ENCODE measurements at regions not wholly inside any gene's neighbourhood (a gene's known extent, or its start where the extent isn't known, plus 50 kb on each side); places are given as distances from the start of the nearest gene placed in this dataset.

DNA sequence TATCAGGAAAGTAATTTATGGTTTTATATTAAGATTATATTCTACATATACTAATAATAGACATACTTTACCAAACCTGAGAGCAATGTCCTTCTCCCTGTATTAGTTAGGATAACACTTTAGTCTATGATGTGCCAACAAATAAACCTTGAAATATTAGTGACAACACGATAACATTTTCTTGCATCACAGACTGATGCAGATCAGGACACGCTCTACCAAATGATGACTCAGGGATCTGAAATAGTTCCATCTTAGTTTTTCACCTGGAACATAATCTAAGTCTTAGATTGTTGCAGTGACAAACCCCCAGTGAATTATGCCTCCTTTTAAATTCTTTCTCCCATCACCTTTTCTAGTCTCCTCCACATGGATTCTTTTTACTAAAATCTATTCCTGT is 214.2 kb downstream of the CLCN4 start:
- TF ChIP-seq, protein P1, sequence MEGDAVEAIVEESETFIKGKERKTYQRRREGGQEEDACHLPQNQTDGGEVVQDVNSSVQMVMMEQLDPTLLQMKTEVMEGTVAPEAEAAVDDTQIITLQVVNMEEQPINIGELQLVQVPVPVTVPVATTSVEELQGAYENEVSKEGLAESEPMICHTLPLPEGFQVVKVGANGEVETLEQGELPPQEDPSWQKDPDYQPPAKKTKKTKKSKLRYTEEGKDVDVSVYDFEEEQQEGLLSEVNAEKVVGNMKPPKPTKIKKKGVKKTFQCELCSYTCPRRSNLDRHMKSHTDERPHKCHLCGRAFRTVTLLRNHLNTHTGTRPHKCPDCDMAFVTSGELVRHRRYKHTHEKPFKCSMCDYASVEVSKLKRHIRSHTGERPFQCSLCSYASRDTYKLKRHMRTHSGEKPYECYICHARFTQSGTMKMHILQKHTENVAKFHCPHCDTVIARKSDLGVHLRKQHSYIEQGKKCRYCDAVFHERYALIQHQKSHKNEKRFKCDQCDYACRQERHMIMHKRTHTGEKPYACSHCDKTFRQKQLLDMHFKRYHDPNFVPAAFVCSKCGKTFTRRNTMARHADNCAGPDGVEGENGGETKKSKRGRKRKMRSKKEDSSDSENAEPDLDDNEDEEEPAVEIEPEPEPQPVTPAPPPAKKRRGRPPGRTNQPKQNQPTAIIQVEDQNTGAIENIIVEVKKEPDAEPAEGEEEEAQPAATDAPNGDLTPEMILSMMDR (IDR thresholded peaks at IDR 0.05) = no peak
- H3K4me1 ChIP-seq = no peaks in the 10 kb centered on the region
- H3K36me3 ChIP-seq = no peaks in the 10 kb centered on the region
- H3K27me3 ChIP-seq = no peaks in the 10 kb centered on the region
- DNase-seq (ENCODE audit: low spot score) = no peak
- no peak overlapping the region for H3K4me3 ChIP-seq
- H3K9me3 ChIP-seq = peaks cover 0 to 13% of the 10 kb centered on the region in 2 donors
- H3K27ac ChIP-seq = no peak overlapping the region

GRCh38 chrX:10377427-10377826 is 220.7 kb downstream of the CLCN4 start:
- H3K4me1 ChIP-seq = no peaks in the 10 kb centered on the region
- TF ChIP-seq, protein P1 (IDR thresholded peaks at IDR 0.05) = no peak
- peaks cover 0 to 28% of the 10 kb centered on the region in 2 donors for H3K9me3 ChIP-seq
- no peak overlapping the region for H3K27ac ChIP-seq
- no peak overlapping the region for H3K4me3 ChIP-seq
- DNase-seq (ENCODE audit: low spot score) = no peak
- no peaks in the 10 kb centered on the region for H3K36me3 ChIP-seq
- H3K27me3 ChIP-seq = no peaks in the 10 kb centered on the region

DNA sequence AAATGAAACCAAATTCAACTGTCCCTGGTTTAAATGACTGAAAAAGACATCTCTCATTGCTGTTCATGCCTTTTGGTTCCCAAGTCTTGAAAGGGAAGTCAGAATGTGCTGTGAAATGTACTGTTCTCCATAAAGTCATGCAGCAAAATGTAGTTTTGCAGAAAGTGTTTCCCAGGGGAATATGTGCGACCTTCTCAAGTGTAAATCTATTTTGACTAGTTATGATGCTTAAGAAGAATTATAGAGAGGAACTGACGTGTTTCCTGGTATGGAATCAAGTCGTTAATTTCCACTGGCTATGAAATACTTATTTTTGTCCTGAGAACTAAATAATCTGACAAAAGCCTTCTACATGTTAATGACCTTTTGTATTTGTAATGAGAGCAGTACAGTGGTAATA is 223.1 kb downstream of the CLCN4 start:
- TF ChIP-seq, protein P1 (IDR thresholded peaks at IDR 0.05) = no peak
- Histone ChIP-seq H3K4me3 (no peak overlapping the region), H3K9me3 (peaks cover 0 to 34% of the 10 kb centered on the region in 2 donors), H3K4me1 (no peaks in the 10 kb centered on the region), H3K36me3 (no peaks in the 10 kb centered on the region), H3K27ac (no peak overlapping the region), H3K27me3 (no peaks in the 10 kb centered on the region)
- DNase-seq (ENCODE audit: low spot score) = no peak

GRCh38 chrX:10380300-10380699 is 223.5 kb downstream of the CLCN4 start:
- DNase-seq (ENCODE audit: low spot score) = no peak
- Histone ChIP-seq H3K4me1 (no peaks in the 10 kb centered on the region), H3K4me3 (no peak overlapping the region), H3K36me3 (no peaks in the 10 kb centered on the region), H3K27me3 (no peaks in the 10 kb centered on the region), H3K27ac (no peak overlapping the region), H3K9me3 (peaks cover 0 to 34% of the 10 kb centered on the region in 2 donors)
- TF ChIP-seq, protein P1 (IDR thresholded peaks at IDR 0.05) = no peak

DNA sequence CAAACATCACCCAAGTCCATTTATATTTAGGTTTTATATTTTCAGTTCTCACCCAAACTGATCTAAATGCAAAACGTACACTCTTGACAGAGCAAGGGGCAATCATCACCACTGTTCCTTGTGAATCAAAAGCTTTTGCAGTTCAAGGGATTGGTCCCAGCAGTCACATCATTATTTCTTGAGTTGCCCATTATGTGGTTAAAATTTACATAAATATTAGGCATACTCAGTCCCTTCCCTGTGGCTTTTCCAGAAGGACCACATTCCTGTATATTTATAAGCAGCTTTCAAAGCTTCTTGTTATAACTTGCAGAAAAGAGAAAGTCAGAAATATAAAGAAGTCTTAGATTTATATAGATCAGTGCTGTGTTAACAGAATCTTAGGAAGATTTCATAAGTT is 224.4 kb downstream of the CLCN4 start:
- no peaks in the 10 kb centered on the region for H3K36me3 ChIP-seq
- TF ChIP-seq, protein P1 (IDR thresholded peaks at IDR 0.05) = no peak
- H3K4me1 ChIP-seq = no peaks in the 10 kb centered on the region
- DNase-seq (ENCODE audit: low spot score) = no peak
- no peak overlapping the region for H3K27ac ChIP-seq
- H3K27me3 ChIP-seq = no peaks in the 10 kb centered on the region
- H3K4me3 ChIP-seq = no peak overlapping the region
- H3K9me3 ChIP-seq = peaks cover 0 to 30% of the 10 kb centered on the region in 2 donors

DNA sequence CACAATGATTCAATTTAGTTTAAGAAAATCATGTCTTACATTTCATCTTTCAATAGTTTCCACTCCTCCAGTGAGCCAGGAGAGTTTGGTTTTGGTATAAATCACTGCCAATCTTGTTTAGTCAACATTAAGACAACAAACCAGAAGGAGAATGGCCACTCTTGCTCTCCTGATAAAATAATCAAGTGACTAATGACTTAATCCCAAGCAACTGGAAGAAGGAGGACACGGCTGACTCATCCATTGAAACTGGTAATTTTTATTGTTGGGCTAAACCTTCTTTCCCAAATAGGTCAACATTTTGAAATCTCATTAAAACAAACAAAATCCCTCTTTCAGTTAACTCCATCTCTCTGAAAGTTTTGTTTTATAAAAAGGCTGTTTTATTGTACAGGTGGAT is 230.2 kb downstream of the CLCN4 start:
- Histone ChIP-seq H3K36me3 (no peaks in the 10 kb centered on the region), H3K27me3 (no peaks in the 10 kb centered on the region), H3K27ac (no peak overlapping the region), H3K4me3 (no peak overlapping the region), H3K9me3 (peaks cover 0 to 6% of the 10 kb centered on the region in 2 donors), H3K4me1 (no peaks in the 10 kb centered on the region)
- TF ChIP-seq, protein P1 (IDR thresholded peaks at IDR 0.05) = no peak
- DNase-seq (ENCODE audit: low spot score) = no peak
